Kidney epithelial cell (primary cell): ENCODE measurements at regions not wholly inside any gene's neighbourhood (a gene's known extent, or its start where the extent isn't known, plus 50 kb on each side); places are given as distances from the start of the nearest gene placed in this dataset.

ENCODE experiments used
- DNase-seq: peaks from one replicate; pipeline ENCODE4 v3.0.0-alpha.2; 2010; ENCODE audit warnings: low read depth
- H3K27me3 ChIP-seq: 2 replicates; pipeline ENCODE4 v1.6.0; 2011; ENCODE audit warnings: low read length; ENCODE audit not compliant: control insufficient read depth, insufficient read depth
- H3K36me3 ChIP-seq: 2 replicates; pipeline ENCODE4 v1.5.1; 2011; ENCODE audit warnings: low read length; ENCODE audit not compliant: control insufficient read depth, insufficient read depth
- H3K4me3 ChIP-seq: 2 replicates; pipeline ENCODE4 v1.5.1; 2011; ENCODE audit warnings: low read depth, mild to moderate bottlenecking, control low read depth, low read length
- TF ChIP-seq, protein P1 (sequence below): IDR thresholded peaks from 2 replicates; pipeline ENCODE4 v1.5.1; 2011; ENCODE audit warnings: mild to moderate bottlenecking, moderate library complexity, low read length, control low read depth, inconsistent platforms; ENCODE audit not compliant: insufficient read depth, poor library complexity, severe bottlenecking

GRCh38 chr4:12965334-12965733, 518.8 kb downstream of the RAB28 start:
- TF ChIP-seq, protein P1, sequence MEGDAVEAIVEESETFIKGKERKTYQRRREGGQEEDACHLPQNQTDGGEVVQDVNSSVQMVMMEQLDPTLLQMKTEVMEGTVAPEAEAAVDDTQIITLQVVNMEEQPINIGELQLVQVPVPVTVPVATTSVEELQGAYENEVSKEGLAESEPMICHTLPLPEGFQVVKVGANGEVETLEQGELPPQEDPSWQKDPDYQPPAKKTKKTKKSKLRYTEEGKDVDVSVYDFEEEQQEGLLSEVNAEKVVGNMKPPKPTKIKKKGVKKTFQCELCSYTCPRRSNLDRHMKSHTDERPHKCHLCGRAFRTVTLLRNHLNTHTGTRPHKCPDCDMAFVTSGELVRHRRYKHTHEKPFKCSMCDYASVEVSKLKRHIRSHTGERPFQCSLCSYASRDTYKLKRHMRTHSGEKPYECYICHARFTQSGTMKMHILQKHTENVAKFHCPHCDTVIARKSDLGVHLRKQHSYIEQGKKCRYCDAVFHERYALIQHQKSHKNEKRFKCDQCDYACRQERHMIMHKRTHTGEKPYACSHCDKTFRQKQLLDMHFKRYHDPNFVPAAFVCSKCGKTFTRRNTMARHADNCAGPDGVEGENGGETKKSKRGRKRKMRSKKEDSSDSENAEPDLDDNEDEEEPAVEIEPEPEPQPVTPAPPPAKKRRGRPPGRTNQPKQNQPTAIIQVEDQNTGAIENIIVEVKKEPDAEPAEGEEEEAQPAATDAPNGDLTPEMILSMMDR, result no peak
- Histone ChIP-seq H3K4me3 (no peak overlapping the region), H3K36me3 (no peaks in the 10 kb centered on the region), H3K27me3 (no peaks in the 10 kb centered on the region)
- DNase-seq, result no peak

GRCh38 chr4:12963912-12964311, 520.2 kb downstream of the RAB28 start:
- Histone ChIP-seq H3K36me3 (no peaks in the 10 kb centered on the region), H3K4me3 (no peak overlapping the region), H3K27me3 (no peaks in the 10 kb centered on the region)
- DNase-seq, result no peak
- TF ChIP-seq, protein P1, result no peak

- TF ChIP-seq, protein P1, result no peak
- no peak for DNase-seq
Observed at GRCh38 chr4:12963291-12963690, 520.8 kb downstream of the RAB28 start.

GRCh38 chr4:12961713-12962112, 522.4 kb downstream of the RAB28 start:
- Histone ChIP-seq H3K36me3 (no peaks in the 10 kb centered on the region), H3K27me3 (no peaks in the 10 kb centered on the region), H3K4me3 (no peak overlapping the region)
- TF ChIP-seq, protein P1, result no peak
- no peak for DNase-seq

More at GRCh38 chr4:12963291-12963690, 520.8 kb downstream of the RAB28 start:
- no peaks in the 10 kb centered on the region for H3K27me3 ChIP-seq
- H3K36me3 ChIP-seq, result no peaks in the 10 kb centered on the region
- H3K4me3 ChIP-seq, result no peak overlapping the region

DNA sequence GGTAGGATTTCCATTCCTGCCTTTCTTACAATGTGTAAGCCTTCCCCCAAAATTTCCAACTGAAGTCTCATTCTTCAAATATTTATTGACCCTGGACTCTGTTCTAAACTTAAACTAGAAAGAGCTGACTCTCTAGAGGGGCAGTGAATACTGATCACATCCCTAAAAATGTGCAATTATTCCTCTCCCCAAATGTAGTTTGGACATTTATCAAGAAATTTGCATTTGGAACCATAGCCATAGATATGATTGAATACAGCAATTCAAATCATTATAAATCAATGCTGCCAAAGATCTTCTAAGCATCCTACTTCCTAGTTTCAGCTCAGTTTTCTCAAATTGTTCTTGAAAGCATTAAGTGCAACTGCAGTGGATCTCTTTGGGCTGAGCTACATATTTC, 525.7 kb downstream of the RAB28 start:
- TF ChIP-seq, protein P1, result no peak
- no peak overlapping the region for H3K4me3 ChIP-seq
- no peaks in the 10 kb centered on the region for H3K36me3 ChIP-seq
- no peak for DNase-seq
- no peaks in the 10 kb centered on the region for H3K27me3 ChIP-seq

GRCh38 chr4:12957108-12957507, 527.0 kb downstream of the RAB28 start:
- Histone ChIP-seq H3K36me3 (no peaks in the 10 kb centered on the region), H3K4me3 (no peak overlapping the region), H3K27me3 (no peaks in the 10 kb centered on the region)
- no peak for DNase-seq
- TF ChIP-seq, protein P1, result no peak
